Neural progenitor cell (in vitro differentiated cells): ENCODE measurements at regions not wholly inside any gene's neighbourhood (a gene's known extent, or its start where the extent isn't known, plus 50 kb on each side); places are given as distances from the start of the nearest gene placed in this dataset.

Source experiments
- DNase-seq: peaks from one replicate; pipeline ENCODE4 v3.0.0-alpha.2; 2016; ENCODE audit warnings: low spot score
- H2AFZ ChIP-seq: fragments of 200-600 bp; sonication (generic); replicated peaks from 2 replicates; pipeline ENCODE4 v1.6.1; 2016; ENCODE audit warnings: antibody characterized with exemption
- H3F3A ChIP-seq: fragments of 200-600 bp; sonication (generic); 2 replicates; pipeline ENCODE4 v1.6.1; 2016; ENCODE audit warnings: antibody characterized with exemption, low read depth
- H3K27ac ChIP-seq: fragments of 200-600 bp; sonication (generic); 2 replicates; pipeline ENCODE4 v1.5.1; 2016; ENCODE audit warnings: mild to moderate bottlenecking
- H3K27me3 ChIP-seq: fragments of 200-600 bp; sonication (generic); 2 replicates; pipeline ENCODE4 v1.6.1; 2016; ENCODE audit warnings: mild to moderate bottlenecking, moderate library complexity
- H3K36me3 ChIP-seq: fragments of 200-600 bp; sonication (generic); 2 replicates; pipeline ENCODE4 v1.5.1; 2016
- H3K4me1 ChIP-seq: fragments of 200-600 bp; sonication (generic); 2 replicates; pipeline ENCODE4 v1.6.1; 2016; ENCODE audit warnings: mixed run types
- H3K4me2 ChIP-seq: fragments of 200-600 bp; sonication (generic); 2 replicates; pipeline ENCODE4 v1.6.1; 2016
- H3K4me3 ChIP-seq: fragments of 200-600 bp; sonication (generic); 2 replicates; pipeline ENCODE4 v1.5.1; 2016
- H3K79me2 ChIP-seq: fragments of 200-600 bp; sonication (generic); 2 replicates; pipeline ENCODE4 v1.6.1; 2016; ENCODE audit warnings: low read depth
- H3K9ac ChIP-seq: fragments of 200-600 bp; sonication (generic); 2 replicates; pipeline ENCODE4 v1.6.1; 2016
- H3K9me3 ChIP-seq: fragments of 200-600 bp; sonication (generic); 2 replicates; pipeline ENCODE4 v1.5.1; 2016; ENCODE audit warnings: low read depth
- H4K20me1 ChIP-seq: fragments of 200-600 bp; sonication (generic); 2 replicates; pipeline ENCODE4 v1.6.1; 2016; ENCODE audit warnings: low read depth
- H3K27ac Mint-ChIP-seq: 3 replicates; pipeline ENCODE4 v1.8.0; 2021; ENCODE audit warnings: mixed read lengths
- H3K27me3 Mint-ChIP-seq: 2 replicates; pipeline ENCODE4 v1.8.0; 2022; ENCODE audit warnings: low read depth, mild to moderate bottlenecking, inconsistent platforms, moderate library complexity, mixed read lengths; ENCODE audit not compliant: insufficient read depth
- H3K36me3 Mint-ChIP-seq: 3 replicates; pipeline ENCODE4 v1.8.0; 2021; ENCODE audit warnings: mixed read lengths
- H3K4me1 Mint-ChIP-seq: 3 replicates; pipeline ENCODE4 v1.8.0; 2021; ENCODE audit warnings: mixed read lengths
- H3K4me3 Mint-ChIP-seq: 3 replicates; pipeline ENCODE4 v1.8.0; 2021; ENCODE audit warnings: mild to moderate bottlenecking, moderate library complexity, mixed read lengths
- H3K9me3 Mint-ChIP-seq: 3 replicates; pipeline ENCODE4 v1.8.0; 2020; ENCODE audit warnings: mixed read lengths
- CTCF ChIP-seq: fragments of 200-600 bp; sonication (generic); IDR thresholded peaks from 2 replicates; pipeline ENCODE4 v1.5.1; 2017; ENCODE audit warnings: antibody characterized with exemption, mild to moderate bottlenecking
- EZH2 ChIP-seq: fragments of 200-600 bp; sonication (generic); IDR thresholded peaks from 2 replicates; pipeline ENCODE4 v1.6.1; 2017; ENCODE audit warnings: antibody characterized with exemption, mild to moderate bottlenecking, moderate library complexity
- EZH2phosphoT487 ChIP-seq: fragments of 200-600 bp; sonication (generic); IDR thresholded peaks from 2 replicates; pipeline ENCODE4 v1.6.1; 2017; ENCODE audit warnings: antibody characterized with exemption

- Histone ChIP-seq H2AFZ (no peak overlapping the region), H3K27ac (no peak overlapping the region), H4K20me1 (no peaks in the 10 kb centered on the region), H3K4me2 (no peak overlapping the region), H3K79me2 (no peaks in the 10 kb centered on the region), H3K4me3 (no peak overlapping the region), H3K36me3 (peaks cover 3% of the 10 kb centered on the region), H3K4me1 (peaks cover 24% of the 10 kb centered on the region), H3K9ac (no peak overlapping the region), H3F3A (peaks cover 11% of the 10 kb centered on the region), H3K27me3 (no peaks in the 10 kb centered on the region), H3K9me3 (no peaks in the 10 kb centered on the region)
- H3K4me1 Mint-ChIP-seq = peaks cover 33% of the 10 kb centered on the region
- TF ChIP-seq EZH2phosphoT487 (no peak), CTCF (no peak), EZH2 (no peak)
- H3K4me3 Mint-ChIP-seq = no peak overlapping the region
- H3K36me3 Mint-ChIP-seq = no peaks in the 10 kb centered on the region
- no peaks in the 10 kb centered on the region for H3K9me3 Mint-ChIP-seq
- H3K27ac Mint-ChIP-seq = no peak overlapping the region
- H3K27me3 Mint-ChIP-seq = peaks cover 2% of the 10 kb centered on the region
- no peak for DNase-seq
Observed at GRCh38 chr10:84850826-84851225, 522.4 kb downstream of the CCSER2 start.

DNA sequence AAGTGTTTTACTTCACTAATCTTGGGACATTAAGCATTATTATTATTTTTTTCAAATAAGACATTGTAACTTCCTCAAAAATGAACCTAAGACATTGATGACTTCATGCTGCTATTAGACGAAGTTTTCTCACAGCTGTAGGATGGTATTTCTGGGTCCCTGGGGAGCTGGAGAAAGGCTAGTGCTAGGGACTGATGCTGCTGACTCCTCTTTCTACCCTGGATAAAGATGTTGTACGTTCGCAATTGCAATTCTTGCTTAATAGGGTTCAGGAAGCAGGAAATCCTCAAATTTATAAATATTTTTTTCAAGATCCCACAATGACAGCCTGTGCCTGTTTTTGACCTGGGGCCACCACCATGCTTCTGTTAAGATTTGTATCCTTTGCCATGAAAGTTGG is 526.0 kb downstream of the CCSER2 start:
- no peaks in the 10 kb centered on the region for H3F3A ChIP-seq
- H3K9ac ChIP-seq = no peak overlapping the region
- Mint-ChIP-seq H3K27ac (no peak overlapping the region), H3K4me1 (peaks cover 3% of the 10 kb centered on the region), H3K27me3 (peaks cover 2% of the 10 kb centered on the region), H3K4me3 (no peak overlapping the region), H3K36me3 (no peaks in the 10 kb centered on the region), H3K9me3 (no peaks in the 10 kb centered on the region)
- no peak overlapping the region for H3K4me3 ChIP-seq
- H4K20me1 ChIP-seq = no peaks in the 10 kb centered on the region
- H3K4me2 ChIP-seq = no peak overlapping the region
- no peak overlapping the region for H3K27ac ChIP-seq
- no peaks in the 10 kb centered on the region for H3K27me3 ChIP-seq
- H2AFZ ChIP-seq = no peak overlapping the region
- no peak for DNase-seq
- no peaks in the 10 kb centered on the region for H3K79me2 ChIP-seq
- peaks cover 3% of the 10 kb centered on the region for H3K36me3 ChIP-seq
- peaks cover 8% of the 10 kb centered on the region for H3K4me1 ChIP-seq
- TF ChIP-seq EZH2 = no peak
- no peaks in the 10 kb centered on the region for H3K9me3 ChIP-seq

DNA sequence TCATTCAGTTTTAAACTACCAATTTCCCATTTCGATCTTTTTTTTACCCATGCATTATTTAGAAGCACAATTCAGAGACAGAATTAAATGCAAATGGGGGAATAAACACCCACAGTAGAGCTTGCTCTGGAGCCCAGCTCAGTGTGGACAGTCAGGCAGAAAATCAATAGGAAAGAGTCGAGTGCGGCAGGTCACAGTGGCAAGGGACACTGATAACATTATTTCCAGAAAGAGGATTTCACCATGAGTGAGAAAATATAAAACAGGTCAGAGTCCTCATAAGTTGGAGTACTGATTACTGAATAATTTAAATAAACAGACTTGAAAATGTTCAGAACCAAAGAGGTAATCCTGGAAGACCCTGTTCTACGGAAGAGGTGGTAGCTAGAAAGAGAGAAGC is 532.5 kb downstream of the CCSER2 start:
- Histone ChIP-seq H3K27ac (no peak overlapping the region), H3K79me2 (no peaks in the 10 kb centered on the region), H2AFZ (no peak overlapping the region), H3K27me3 (no peaks in the 10 kb centered on the region), H3K9me3 (no peaks in the 10 kb centered on the region), H4K20me1 (no peaks in the 10 kb centered on the region), H3K36me3 (no peaks in the 10 kb centered on the region), H3K4me2 (no peak overlapping the region), H3K4me1 (no peaks in the 10 kb centered on the region), H3K9ac (no peak overlapping the region), H3F3A (no peaks in the 10 kb centered on the region), H3K4me3 (no peak overlapping the region)
- Mint-ChIP-seq H3K4me1 (peaks cover 3% of the 10 kb centered on the region), H3K36me3 (no peaks in the 10 kb centered on the region), H3K27me3 (no peaks in the 10 kb centered on the region), H3K4me3 (no peak overlapping the region), H3K27ac (no peak overlapping the region), H3K9me3 (peaks cover 7% of the 10 kb centered on the region)
- no peak for DNase-seq
- no peak for TF ChIP-seq EZH2
- no peak for TF ChIP-seq CTCF
- TF ChIP-seq EZH2phosphoT487 = no peak

- Mint-ChIP-seq H3K27ac (no peak overlapping the region), H3K27me3 (no peaks in the 10 kb centered on the region), H3K4me3 (no peak overlapping the region), H3K4me1 (peaks cover 3% of the 10 kb centered on the region), H3K36me3 (no peaks in the 10 kb centered on the region), H3K9me3 (peaks cover 16% of the 10 kb centered on the region)
- H3K79me2 ChIP-seq = no peaks in the 10 kb centered on the region
- DNase-seq = no peak
- no peak overlapping the region for H3K9ac ChIP-seq
- H3K4me3 ChIP-seq = no peak overlapping the region
- no peaks in the 10 kb centered on the region for H4K20me1 ChIP-seq
- H3F3A ChIP-seq = no peaks in the 10 kb centered on the region
- no peaks in the 10 kb centered on the region for H3K36me3 ChIP-seq
- no peaks in the 10 kb centered on the region for H3K27me3 ChIP-seq
- H3K9me3 ChIP-seq = no peaks in the 10 kb centered on the region
- H3K27ac ChIP-seq = no peak overlapping the region
- H2AFZ ChIP-seq = no peak overlapping the region
- H3K4me2 ChIP-seq = no peak overlapping the region
- TF ChIP-seq EZH2phosphoT487 = no peak
- no peak for TF ChIP-seq CTCF
- no peak for TF ChIP-seq EZH2
- no peaks in the 10 kb centered on the region for H3K4me1 ChIP-seq
Observed at GRCh38 chr10:84862551-84862950, 534.2 kb downstream of the CCSER2 start.
